C4-2B (cell line): ENCODE measurements at regions not wholly inside any gene's neighbourhood (a gene's known extent, or its start where the extent isn't known, plus 50 kb on each side); places are given as distances from the start of the nearest gene placed in this dataset.

Experiments used
- CTCF ChIP-seq: fragments of 450-650 bp; conservative IDR thresholded peaks from 2 replicates; pipeline ENCODE4 v1.5.1; 2017; ENCODE audit warnings: mild to moderate bottlenecking
- ZFX ChIP-seq: fragments of 450-650 bp; IDR thresholded peaks from 2 replicates; pipeline ENCODE4 v1.6.1; 2017

GRCh38 chr1:214850432-214851050, 232.0 kb upstream of the KCNK2 start:
- TF ChIP-seq CTCF (no peak), ZFX (no peak)
